HCT116 (cell line): ENCODE measurements at regions not wholly inside any gene's neighbourhood (a gene's known extent, or its start where the extent isn't known, plus 50 kb on each side); places are given as distances from the start of the nearest gene placed in this dataset.

Experiments used
- ATAC-seq: fragments of 200-7000 bp; cut with Tn5 transposase; 2 replicates; pipeline ENCODE4 v1.9.1; 2020; ENCODE audit warnings: mild to moderate bottlenecking, moderate library complexity
- BruUV-seq: library from RNA; stranded (reverse); fragments of 400-500 nt; replicated peaks from 2 replicates; lab custom pipeline; 2021; lab: Mats Ljungman, UMichigan
- CTCF ChIA-PET: fragments of 300-600 bp; sonication (Branson Sonifier 250); formaldehyde crosslinking; loops from one replicate; lab custom pipeline; 2021; ENCODE audit warnings: antibody characterized with exemption; lab: Charles Lee
- POLR2A ChIA-PET: fragments of 300-600, 350-600 bp; sonication (Branson Sonifier 250); formaldehyde crosslinking; loops from one replicate; lab custom pipeline; 2021; ENCODE audit warnings: antibody characterized with exemption; lab: Charles Lee
- RAD21 ChIA-PET, 2 experiments: fragments of 300-600 bp; sonication (Branson Sonifier 250); formaldehyde crosslinking; loops; one replicate each; lab custom pipeline; 2023; ENCODE audit warnings: low total read pairs in 2 of 2; ENCODE audit not compliant: uncharacterized antibody in 2 of 2, unreplicated experiment in 2 of 2, low non-redundant PET in 1 of 2; lab: Charles Lee
- DNase-seq: peaks from one replicate; pipeline ENCODE4 v3.0.0-alpha.2; 2010; ENCODE audit warnings: low read depth, low spot score
- H2AFZ ChIP-seq: fragments of 200-600 bp; shearing (Covaris generic), sonication (generic); 2 replicates; pipeline ENCODE4 v1.6.1; 2017; ENCODE audit warnings: low read depth, mixed run types, mixed read lengths, antibody characterized with exemption, low read length; ENCODE audit not compliant: poor library complexity, severe bottlenecking
- H3K27ac ChIP-seq: 2 replicates; pipeline ENCODE4 v1.5.1; 2012; ENCODE audit warnings: low read depth, low read length
- H3K27me3 ChIP-seq: fragments of 200-600 bp; sonication (generic); 2 replicates; pipeline ENCODE4 v1.6.1; 2016; ENCODE audit warnings: mixed run types, low read length, mixed read lengths; ENCODE audit not compliant: insufficient read depth
- H3K36me3 ChIP-seq, 2 experiments: fragments of 200-500 bp in 1 of 2; fragments of 200-600 bp in 1 of 2; sonication (Bioruptor generic) in 1 of 2; sonication (generic) in 1 of 2; 2 replicates each; pipeline versions ENCODE4 v1.5.1 to v1.6.1; 2014 to 2016; ENCODE audit warnings: low read length in 2 of 2, inconsistent platforms in 1 of 2, mixed read lengths in 1 of 2, mixed run types in 1 of 2; ENCODE audit not compliant: insufficient read depth in 2 of 2, control insufficient read depth in 1 of 2
- H3K4me1 ChIP-seq, 2 experiments: fragments of 200-600 bp in 1 of 2; sonication (generic) in 1 of 2; 2 replicates each; pipeline versions ENCODE4 v1.5.1 to v1.6.1; 2012 to 2017; ENCODE audit warnings: low read length in 2 of 2, inconsistent platforms in 1 of 2, mild to moderate bottlenecking in 1 of 2, mixed read lengths in 1 of 2, mixed run types in 1 of 2, moderate library complexity in 1 of 2; ENCODE audit not compliant: insufficient read depth in 2 of 2, control insufficient read depth in 1 of 2
- H3K4me2 ChIP-seq: fragments of 200-600 bp; sonication (generic); 2 replicates; pipeline ENCODE4 v1.6.1; 2017; ENCODE audit warnings: mixed run types, low read length, mixed read lengths
- H3K4me3 ChIP-seq, 2 experiments: fragments of 200-600 bp in 1 of 2; sonication (generic) in 1 of 2; replicated peaks in 1 of 2; 2 replicates each; pipeline ENCODE4 v1.5.1; 2011 to 2016; ENCODE audit warnings: low read length in 2 of 2, control low read depth in 1 of 2, low read depth in 1 of 2, mild to moderate bottlenecking in 1 of 2, mixed read lengths in 1 of 2, mixed run types in 1 of 2
- H3K79me2 ChIP-seq: fragments of 200-600 bp; sonication (generic); 2 replicates; pipeline ENCODE4 v1.6.1; 2017; ENCODE audit warnings: mild to moderate bottlenecking, mixed run types, low read length, moderate library complexity, mixed read lengths; ENCODE audit not compliant: insufficient read depth
- H3K9ac ChIP-seq: fragments of 200-600 bp; sonication (generic); 2 replicates; pipeline ENCODE4 v1.6.1; 2016; ENCODE audit warnings: low read length, mixed read lengths
- H3K9me2 ChIP-seq: fragments of 200-600 bp; sonication (generic), shearing (Covaris generic); 2 replicates; pipeline ENCODE4 v1.6.1; 2017; ENCODE audit warnings: mixed run types, mild to moderate bottlenecking, moderate library complexity; ENCODE audit not compliant: insufficient read depth
- H3K9me3 ChIP-seq, 2 experiments: fragments of 200-500 bp in 1 of 2; fragments of 200-600 bp in 1 of 2; sonication (Bioruptor generic) in 1 of 2; sonication (generic) in 1 of 2; 2 replicates each; pipeline ENCODE4 v1.6.1; 2014 to 2017; ENCODE audit warnings: low read length in 2 of 2, mixed read lengths in 2 of 2, inconsistent platforms in 1 of 2, low read depth in 1 of 2, mild to moderate bottlenecking in 1 of 2, mixed run types in 1 of 2, moderate library complexity in 1 of 2; ENCODE audit not compliant: control insufficient read depth in 1 of 2, insufficient read depth in 1 of 2
- H4K20me1 ChIP-seq: fragments of 200-600 bp; sonication (generic), shearing (Covaris generic); 2 replicates; pipeline ENCODE4 v1.6.1; 2017; ENCODE audit warnings: mixed run types, mild to moderate bottlenecking, moderate library complexity; ENCODE audit not compliant: insufficient read depth
- EGR1 ChIP-seq: IDR thresholded peaks from 2 replicates; pipeline ENCODE4 v1.6.1; 2012; ENCODE audit warnings: low read depth
- ELF1 ChIP-seq: IDR thresholded peaks from 2 replicates; pipeline ENCODE4 v1.6.1; 2012; ENCODE audit warnings: low read depth, borderline replicate concordance
- EZH2 ChIP-seq: fragments of 200-600 bp; sonication (generic); IDR thresholded peaks from 2 replicates; pipeline ENCODE4 v1.6.1; 2017; ENCODE audit warnings: antibody characterized with exemption, mixed run types
- EZH2phosphoT487 ChIP-seq: fragments of 200-600 bp; IDR thresholded peaks from 2 replicates; pipeline ENCODE4 v1.6.1; 2018; ENCODE audit warnings: antibody characterized with exemption, borderline replicate concordance
- FOSL1 ChIP-seq: IDR thresholded peaks from 2 replicates; pipeline ENCODE4 v1.6.1; 2012; ENCODE audit warnings: low read depth
- JUND ChIP-seq: IDR thresholded peaks from 2 replicates; pipeline ENCODE4 v1.6.1; 2012
- POLR2A ChIP-seq: IDR thresholded peaks from 2 replicates; pipeline ENCODE4 v1.7.0; 2011; ENCODE audit warnings: borderline replicate concordance; ENCODE audit not compliant: insufficient read depth, insufficient read length; ENCODE audit errors: extremely low read depth
- POLR2AphosphoS5 ChIP-seq: IDR thresholded peaks from 2 replicates; pipeline ENCODE4 v1.6.1; 2011; ENCODE audit warnings: mild to moderate bottlenecking, low read depth, low read length, moderate library complexity
- RAD21 ChIP-seq: IDR thresholded peaks from 2 replicates; pipeline ENCODE4 v1.6.1; 2012; ENCODE audit warnings: low read depth, mild to moderate bottlenecking
- SP1 ChIP-seq: IDR thresholded peaks from 2 replicates; pipeline ENCODE4 v1.6.1; 2012; ENCODE audit warnings: low read depth
- SRF ChIP-seq: IDR thresholded peaks from 2 replicates; pipeline ENCODE4 v1.6.1; 2012; ENCODE audit warnings: low read depth
- TCF7L2 ChIP-seq: IDR thresholded peaks from 2 replicates; pipeline ENCODE4 v1.7.0; 2011; ENCODE audit warnings: borderline replicate concordance, inconsistent platforms; ENCODE audit not compliant: insufficient read depth, insufficient read length; ENCODE audit errors: extremely low read depth
- YY1 ChIP-seq: IDR thresholded peaks from 2 replicates; pipeline ENCODE4 v1.6.1; 2011; ENCODE audit warnings: low read length, low read depth, moderate library complexity, mild to moderate bottlenecking; ENCODE audit not compliant: insufficient replicate concordance; ENCODE audit errors: extremely low read depth
- ZFX ChIP-seq: fragments of 450-650 bp; IDR thresholded peaks from 2 replicates; pipeline ENCODE4 v1.6.1; 2017
- ZNF274 ChIP-seq: fragments of 200-500 bp; sonication (Bioruptor generic); IDR thresholded peaks from 2 replicates; pipeline ENCODE4 v1.6.1; 2014; ENCODE audit warnings: mild to moderate bottlenecking, low read depth, low read length, inconsistent platforms
- intact Hi-C: fragments of 100-400 bp; cut with micrococcal nuclease; formaldehyde crosslinking; loops from 2 replicates; pipeline ENCODE4 v1.10.0; 2022
- TF ChIP-seq, protein P1 (sequence below): IDR thresholded peaks from 2 replicates; pipeline ENCODE4 v1.6.1; 2012
- TF ChIP-seq, protein P2 (sequence below): IDR thresholded peaks from 2 replicates; pipeline ENCODE4 v1.6.1; 2012; ENCODE audit warnings: low read depth
- TF ChIP-seq, protein P3 (sequence below): IDR thresholded peaks from 2 replicates; pipeline ENCODE4 v1.6.1; 2011; ENCODE audit warnings: mild to moderate bottlenecking, low read length, moderate library complexity; ENCODE audit not compliant: insufficient replicate concordance; ENCODE audit errors: extremely low read depth

DNA sequence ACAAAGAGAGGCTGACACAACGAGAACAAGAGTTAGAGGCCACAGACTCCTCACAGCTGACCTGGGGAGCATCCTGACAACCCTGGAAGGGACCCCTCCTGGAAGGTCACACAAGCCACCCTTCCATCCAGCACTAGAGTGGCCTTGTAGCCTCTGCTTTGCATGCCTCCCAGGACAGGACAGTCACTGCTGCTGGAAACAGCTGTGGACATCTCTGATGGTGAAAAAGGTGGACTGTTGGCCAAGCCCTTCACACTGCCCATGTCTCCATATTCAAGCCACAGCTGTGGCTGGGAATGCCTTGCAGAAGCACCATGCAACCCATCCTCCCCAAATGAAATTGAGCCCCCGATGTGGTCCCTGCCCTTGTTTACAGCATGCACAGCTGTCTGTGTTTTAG is 102.1 kb upstream of the SRSF6 start:
- intact Hi-C loops = no loop called here
- ChIA-PET POLR2A (no interaction called here), RAD21 (no interaction called here), CTCF (no interaction called here)
- no peak overlapping the region for H2AFZ ChIP-seq
- DNase-seq = no peak
- no TSS peak for BruUV-seq
- no peak for TF ChIP-seq JUND
- no peak overlapping the region for H3K9ac ChIP-seq
- no peaks in the 10 kb centered on the region for H3K79me2 ChIP-seq
- peaks cover 10% of the 10 kb centered on the region for H3K27me3 ChIP-seq
- no peaks in the 10 kb centered on the region for H4K20me1 ChIP-seq
- ATAC-seq = no peak
- no peak overlapping the region for H3K4me2 ChIP-seq
- H3K4me3 ChIP-seq = no peak overlapping the region
- no peak overlapping the region for H3K27ac ChIP-seq
- H3K9me2 ChIP-seq = no peaks in the 10 kb centered on the region
- no peaks in the 10 kb centered on the region for H3K36me3 ChIP-seq
- no peaks in the 10 kb centered on the region for H3K4me1 ChIP-seq
- no peaks in the 10 kb centered on the region for H3K9me3 ChIP-seq

DNA sequence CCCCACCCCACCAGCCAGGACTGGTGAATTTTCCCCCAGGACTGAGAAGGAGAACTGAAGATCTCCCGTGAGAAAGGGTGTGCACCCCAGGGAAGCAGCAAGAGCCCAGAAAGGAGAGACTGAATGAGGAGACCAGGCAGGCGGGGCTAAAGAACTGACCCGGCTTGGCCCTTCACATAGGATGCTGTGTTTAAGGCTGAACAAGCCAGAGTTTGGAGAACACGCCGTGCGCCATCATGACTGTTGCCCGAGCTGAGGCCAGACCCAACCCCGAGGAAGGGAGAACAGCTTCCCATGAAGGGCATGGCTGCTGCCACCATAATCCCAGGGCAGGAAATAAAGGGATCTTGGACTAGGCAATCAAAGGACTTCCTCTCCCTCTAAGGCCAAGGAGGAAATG is 104.7 kb upstream of the SRSF6 start:
- Histone ChIP-seq H3K27me3 (peaks cover 14% of the 10 kb centered on the region), H3K9ac (no peak overlapping the region), H3K4me3 (no peak overlapping the region), H3K27ac (no peak overlapping the region), H3K4me1 (no peaks in the 10 kb centered on the region), H4K20me1 (no peaks in the 10 kb centered on the region), H3K36me3 (no peaks in the 10 kb centered on the region), H3K79me2 (no peaks in the 10 kb centered on the region), H2AFZ (no peak overlapping the region), H3K4me2 (no peak overlapping the region), H3K9me2 (no peaks in the 10 kb centered on the region), H3K9me3 (no peaks in the 10 kb centered on the region)
- intact Hi-C loops = no loop called here
- RAD21 ChIA-PET = no interaction called here
- no TSS peak for BruUV-seq
- DNase-seq (no peak), ATAC-seq (no peak)
- POLR2A ChIA-PET = no interaction called here
- CTCF ChIA-PET = no interaction called here
- TF ChIP-seq, protein P1, sequence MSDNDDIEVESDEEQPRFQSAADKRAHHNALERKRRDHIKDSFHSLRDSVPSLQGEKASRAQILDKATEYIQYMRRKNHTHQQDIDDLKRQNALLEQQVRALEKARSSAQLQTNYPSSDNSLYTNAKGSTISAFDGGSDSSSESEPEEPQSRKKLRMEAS = no peak
- no peak for TF ChIP-seq EZH2
- no peak for TF ChIP-seq POLR2AphosphoS5
- no peak for TF ChIP-seq TCF7L2
- no peak for TF ChIP-seq ELF1
- no peak for TF ChIP-seq JUND
- TF ChIP-seq YY1 = no peak
- TF ChIP-seq SP1 = no peak
- TF ChIP-seq FOSL1 = no peak
- no peak for TF ChIP-seq RAD21
- TF ChIP-seq, protein P2, sequence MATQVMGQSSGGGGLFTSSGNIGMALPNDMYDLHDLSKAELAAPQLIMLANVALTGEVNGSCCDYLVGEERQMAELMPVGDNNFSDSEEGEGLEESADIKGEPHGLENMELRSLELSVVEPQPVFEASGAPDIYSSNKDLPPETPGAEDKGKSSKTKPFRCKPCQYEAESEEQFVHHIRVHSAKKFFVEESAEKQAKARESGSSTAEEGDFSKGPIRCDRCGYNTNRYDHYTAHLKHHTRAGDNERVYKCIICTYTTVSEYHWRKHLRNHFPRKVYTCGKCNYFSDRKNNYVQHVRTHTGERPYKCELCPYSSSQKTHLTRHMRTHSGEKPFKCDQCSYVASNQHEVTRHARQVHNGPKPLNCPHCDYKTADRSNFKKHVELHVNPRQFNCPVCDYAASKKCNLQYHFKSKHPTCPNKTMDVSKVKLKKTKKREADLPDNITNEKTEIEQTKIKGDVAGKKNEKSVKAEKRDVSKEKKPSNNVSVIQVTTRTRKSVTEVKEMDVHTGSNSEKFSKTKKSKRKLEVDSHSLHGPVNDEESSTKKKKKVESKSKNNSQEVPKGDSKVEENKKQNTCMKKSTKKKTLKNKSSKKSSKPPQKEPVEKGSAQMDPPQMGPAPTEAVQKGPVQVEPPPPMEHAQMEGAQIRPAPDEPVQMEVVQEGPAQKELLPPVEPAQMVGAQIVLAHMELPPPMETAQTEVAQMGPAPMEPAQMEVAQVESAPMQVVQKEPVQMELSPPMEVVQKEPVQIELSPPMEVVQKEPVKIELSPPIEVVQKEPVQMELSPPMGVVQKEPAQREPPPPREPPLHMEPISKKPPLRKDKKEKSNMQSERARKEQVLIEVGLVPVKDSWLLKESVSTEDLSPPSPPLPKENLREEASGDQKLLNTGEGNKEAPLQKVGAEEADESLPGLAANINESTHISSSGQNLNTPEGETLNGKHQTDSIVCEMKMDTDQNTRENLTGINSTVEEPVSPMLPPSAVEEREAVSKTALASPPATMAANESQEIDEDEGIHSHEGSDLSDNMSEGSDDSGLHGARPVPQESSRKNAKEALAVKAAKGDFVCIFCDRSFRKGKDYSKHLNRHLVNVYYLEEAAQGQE = no peak
- no peak for TF ChIP-seq ZNF274
- TF ChIP-seq ZFX = no peak
- TF ChIP-seq POLR2A = no peak
- TF ChIP-seq EZH2phosphoT487 = no peak
- TF ChIP-seq SRF = no peak
- TF ChIP-seq, protein P3, sequence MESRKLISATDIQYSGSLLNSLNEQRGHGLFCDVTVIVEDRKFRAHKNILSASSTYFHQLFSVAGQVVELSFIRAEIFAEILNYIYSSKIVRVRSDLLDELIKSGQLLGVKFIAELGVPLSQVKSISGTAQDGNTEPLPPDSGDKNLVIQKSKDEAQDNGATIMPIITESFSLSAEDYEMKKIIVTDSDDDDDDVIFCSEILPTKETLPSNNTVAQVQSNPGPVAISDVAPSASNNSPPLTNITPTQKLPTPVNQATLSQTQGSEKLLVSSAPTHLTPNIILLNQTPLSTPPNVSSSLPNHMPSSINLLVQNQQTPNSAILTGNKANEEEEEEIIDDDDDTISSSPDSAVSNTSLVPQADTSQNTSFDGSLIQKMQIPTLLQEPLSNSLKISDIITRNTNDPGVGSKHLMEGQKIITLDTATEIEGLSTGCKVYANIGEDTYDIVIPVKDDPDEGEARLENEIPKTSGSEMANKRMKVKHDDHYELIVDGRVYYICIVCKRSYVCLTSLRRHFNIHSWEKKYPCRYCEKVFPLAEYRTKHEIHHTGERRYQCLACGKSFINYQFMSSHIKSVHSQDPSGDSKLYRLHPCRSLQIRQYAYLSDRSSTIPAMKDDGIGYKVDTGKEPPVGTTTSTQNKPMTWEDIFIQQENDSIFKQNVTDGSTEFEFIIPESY = no peak
- TF ChIP-seq EGR1 = no peak
